K562 (cell line): ENCODE measurements at regions not wholly inside any gene's neighbourhood (a gene's known extent, or its start where the extent isn't known, plus 50 kb on each side); places are given as distances from the start of the nearest gene placed in this dataset.

Experiments used
- ATAC-seq: fragments of 200-7000 bp; cut with Tn5 transposase; 3 replicates; pipeline ENCODE4 v1.9.1; 2020; ENCODE audit warnings: moderate library complexity
- BruUV-seq: library from RNA; stranded (reverse); fragments of 400-500 nt; replicated peaks from 2 replicates; lab custom pipeline; 2021; lab: Mats Ljungman, UMichigan
- CTCF ChIA-PET: fragments of 300-600 bp; formaldehyde crosslinking; extraction: SDS; loops from one replicate; lab custom pipeline; 2021; ENCODE audit warnings: low intra/inter-chr PET ratio; lab: Yijun Ruan, JAX
- POLR2A ChIA-PET: fragments of 300-600, 350-650 bp; sonication (Branson Sonifier 250); formaldehyde crosslinking; extraction: SDS; loops from one replicate; lab custom pipeline; 2021; ENCODE audit warnings: antibody characterized with exemption, inconsistent platforms; lab: Yijun Ruan, JAX
- DNase-seq, 4 experiments: peaks; one replicate each; pipeline versions ENCODE4 v3.0.0 to v3.0.0-alpha.2; 2011 to 2018; ENCODE audit warnings: low spot score in 3 of 4, mixed read lengths in 3 of 4; ENCODE audit errors: extremely low read depth in 1 of 4
- FAIRE-seq: peaks from 2 replicates; lab custom pipeline; 2011; peaks lifted over from hg19 to GRCh38; lab: Jason Lieb, UNC
- H2AFZ ChIP-seq: 2 replicates; pipeline ENCODE4 v1.6.0; 2011; ENCODE audit warnings: low read depth, low read length, control low read depth, inconsistent platforms
- H3K27ac ChIP-seq: fragments of 200-600 bp; 3 replicates; pipeline ENCODE4 v1.8.0; 2011; ENCODE audit warnings: low read depth, mild to moderate bottlenecking, control low read depth, inconsistent platforms, low read length, moderate library complexity, mixed read lengths; ENCODE audit errors: extremely low read depth
- H3K27me3 ChIP-seq, 2 experiments: fragments of 300-600 bp in 1 of 2; 2 replicates in 1 of 2; 3 replicates in 1 of 2; pipeline versions ENCODE4 v1.6.0 to v1.8.0; 2011; ENCODE audit warnings: inconsistent platforms in 2 of 2, low read length in 2 of 2, mild to moderate bottlenecking in 1 of 2, mixed read lengths in 1 of 2, moderate library complexity in 1 of 2; ENCODE audit not compliant: control insufficient read depth in 2 of 2, insufficient read depth in 2 of 2
- H3K36me3 ChIP-seq: fragments of 300-600 bp; 3 replicates; pipeline ENCODE4 v1.8.0; 2011; ENCODE audit warnings: mild to moderate bottlenecking, low read length, inconsistent platforms; ENCODE audit not compliant: control insufficient read depth, insufficient read depth
- H3K4me1 ChIP-seq, 2 experiments: fragments of 200-600 bp in 1 of 2; replicated peaks in 1 of 2; 2 replicates in 1 of 2; 3 replicates in 1 of 2; pipeline versions ENCODE4 v1.5.1 to v1.8.0; 2011; ENCODE audit warnings: inconsistent platforms in 2 of 2, low read length in 2 of 2, mild to moderate bottlenecking in 1 of 2, mixed read lengths in 1 of 2, moderate library complexity in 1 of 2; ENCODE audit not compliant: control insufficient read depth in 2 of 2, insufficient read depth in 2 of 2
- H3K4me2 ChIP-seq: 2 replicates; pipeline ENCODE4 v1.6.1; 2011; ENCODE audit warnings: low read length, control low read depth, inconsistent platforms, mixed read lengths; ENCODE audit not compliant: insufficient read depth
- H3K4me3 ChIP-seq: fragments of 200-600 bp; sonication (generic), shearing (Covaris generic); 2 replicates; pipeline ENCODE4 v1.5.1; 2016; ENCODE audit warnings: control low read depth, inconsistent platforms
- H3K79me2 ChIP-seq: fragments of 200-600 bp; 3 replicates; pipeline ENCODE4 v1.8.0; 2011; ENCODE audit warnings: low read length, inconsistent platforms; ENCODE audit not compliant: control insufficient read depth, insufficient read depth
- H3K9ac ChIP-seq, 2 experiments: 2 replicates each; pipeline versions ENCODE4 v1.6.0 to v1.6.1; 2011; ENCODE audit warnings: low read depth in 2 of 2, low read length in 2 of 2, control low read depth in 1 of 2, inconsistent platforms in 1 of 2, mild to moderate bottlenecking in 1 of 2, mixed read lengths in 1 of 2; ENCODE audit not compliant: insufficient read depth in 1 of 2
- H3K9me1 ChIP-seq: one replicate; pipeline ENCODE4 v1.6.0; 2011; ENCODE audit warnings: inconsistent platforms, mild to moderate bottlenecking, low read length, moderate library complexity; ENCODE audit not compliant: control insufficient read depth, insufficient read depth
- H3K9me3 ChIP-seq: replicated peaks from 2 replicates; pipeline ENCODE4 v1.5.1; 2011; ENCODE audit warnings: low read depth, low read length, inconsistent platforms; ENCODE audit not compliant: control insufficient read depth, insufficient read depth
- H4K20me1 ChIP-seq: replicated peaks from 2 replicates; pipeline ENCODE4 v1.6.1; 2011; ENCODE audit warnings: low read length, inconsistent platforms, mixed read lengths; ENCODE audit not compliant: control insufficient read depth, insufficient read depth
- L3MBTL2 ChIP-seq: fragments of 450-650 bp; IDR thresholded peaks from 2 replicates; pipeline ENCODE4 v1.6.1; 2016; ENCODE audit warnings: mild to moderate bottlenecking, moderate library complexity
- MTA2 ChIP-seq: fragments of 450-650 bp; IDR thresholded peaks from 2 replicates; pipeline ENCODE4 v1.6.1; 2016; ENCODE audit warnings: low read depth
- NCOR1 ChIP-seq: fragments of 450-650 bp; IDR thresholded peaks from 2 replicates; pipeline ENCODE4 v1.6.1; 2016; ENCODE audit warnings: mild to moderate bottlenecking, moderate library complexity
- SMAD4 ChIP-seq: fragments of 250-450 bp; sonication (Bioruptor Pico); conservative IDR thresholded peaks from 2 replicates; pipeline ENCODE4 v1.8.0; 2021; ENCODE audit warnings: inconsistent platforms, mild to moderate bottlenecking, moderate library complexity
- ZNF143 ChIP-seq: sonication (generic); formaldehyde crosslinking; IDR thresholded peaks from 2 replicates; pipeline ENCODE4 v1.9.0; 2022; ENCODE audit warnings: mild to moderate bottlenecking, missing genetic modification reagents
- WGBS: fragments of 100-300 bp; shearing (Covaris generic); methylation state at CpG from one replicate; pipeline ENCODE4 v1.1.6; 2016; ENCODE audit warnings: low coverage, mixed read lengths; ENCODE audit not compliant: insufficient coverage; ENCODE audit errors: missing lambda C conversion rate; 5-methylcytosine and 5-hydroxymethylcytosine counted together
- in situ Hi-C: fragments of 300-500 bp; cut with MboI; formaldehyde crosslinking; loops from 4 replicates; pipeline ENCODE4 v1.15.0; 2018; ENCODE audit warnings: inconsistent platforms, mixed read lengths
- intact Hi-C: fragments of 100-400 bp; cut with micrococcal nuclease; formaldehyde crosslinking; loops from 2 replicates; pipeline ENCODE4 v1.14.2; 2022
- TF ChIP-seq, protein P1 (sequence below): fragments of 250-450 bp; sonication (Bioruptor Pico); IDR thresholded peaks from 2 replicates; pipeline ENCODE4 v1.4.0; 2020; ENCODE audit warnings: mild to moderate bottlenecking, moderate library complexity, borderline replicate concordance
- TF ChIP-seq, protein P2 (sequence below): sonication (generic); formaldehyde crosslinking; IDR thresholded peaks from 2 replicates; pipeline ENCODE4 v1.8.0; 2023; ENCODE audit warnings: missing genetic modification reagents, mild to moderate bottlenecking, borderline replicate concordance

DNA sequence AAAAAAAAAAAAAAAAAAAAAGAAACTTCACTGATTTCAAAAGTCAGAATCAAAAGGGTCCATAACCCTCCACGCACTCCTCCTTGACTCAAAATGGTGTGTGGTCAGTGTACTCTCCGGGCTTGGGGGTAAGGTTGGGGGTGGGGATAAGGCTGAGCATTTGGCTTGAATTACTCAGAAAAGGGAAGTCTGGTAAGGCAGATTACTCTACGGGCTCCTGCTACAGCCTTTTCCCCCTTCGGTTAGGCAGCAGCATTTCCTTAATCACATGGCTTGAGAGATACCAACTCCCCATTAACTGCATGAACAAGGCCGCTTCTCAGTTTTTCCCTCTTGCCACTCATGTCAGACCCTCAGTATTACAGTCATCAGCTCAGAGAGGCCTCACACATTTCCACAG lies 135.4 kb upstream of the DUSP21 start (continued):
- TF ChIP-seq, protein P1, sequence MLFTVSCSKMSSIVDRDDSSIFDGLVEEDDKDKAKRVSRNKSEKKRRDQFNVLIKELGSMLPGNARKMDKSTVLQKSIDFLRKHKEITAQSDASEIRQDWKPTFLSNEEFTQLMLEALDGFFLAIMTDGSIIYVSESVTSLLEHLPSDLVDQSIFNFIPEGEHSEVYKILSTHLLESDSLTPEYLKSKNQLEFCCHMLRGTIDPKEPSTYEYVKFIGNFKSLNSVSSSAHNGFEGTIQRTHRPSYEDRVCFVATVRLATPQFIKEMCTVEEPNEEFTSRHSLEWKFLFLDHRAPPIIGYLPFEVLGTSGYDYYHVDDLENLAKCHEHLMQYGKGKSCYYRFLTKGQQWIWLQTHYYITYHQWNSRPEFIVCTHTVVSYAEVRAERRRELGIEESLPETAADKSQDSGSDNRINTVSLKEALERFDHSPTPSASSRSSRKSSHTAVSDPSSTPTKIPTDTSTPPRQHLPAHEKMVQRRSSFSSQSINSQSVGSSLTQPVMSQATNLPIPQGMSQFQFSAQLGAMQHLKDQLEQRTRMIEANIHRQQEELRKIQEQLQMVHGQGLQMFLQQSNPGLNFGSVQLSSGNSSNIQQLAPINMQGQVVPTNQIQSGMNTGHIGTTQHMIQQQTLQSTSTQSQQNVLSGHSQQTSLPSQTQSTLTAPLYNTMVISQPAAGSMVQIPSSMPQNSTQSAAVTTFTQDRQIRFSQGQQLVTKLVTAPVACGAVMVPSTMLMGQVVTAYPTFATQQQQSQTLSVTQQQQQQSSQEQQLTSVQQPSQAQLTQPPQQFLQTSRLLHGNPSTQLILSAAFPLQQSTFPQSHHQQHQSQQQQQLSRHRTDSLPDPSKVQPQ (CRISPR knock-in tag) = no peak
- TF ChIP-seq MTA2 (0 out of 2 replicates have a peak, but pooled peaks have one; percentile 27), L3MBTL2 (peak; percentile 46; the same call in 1 of the 2 replicates), ZNF143 (no peak), NCOR1 (peak; percentile 40), SMAD4 (CRISPR knock-in tag) (0 out of 2 replicates have a peak, but pooled peaks have one; percentile 22)

DNA sequence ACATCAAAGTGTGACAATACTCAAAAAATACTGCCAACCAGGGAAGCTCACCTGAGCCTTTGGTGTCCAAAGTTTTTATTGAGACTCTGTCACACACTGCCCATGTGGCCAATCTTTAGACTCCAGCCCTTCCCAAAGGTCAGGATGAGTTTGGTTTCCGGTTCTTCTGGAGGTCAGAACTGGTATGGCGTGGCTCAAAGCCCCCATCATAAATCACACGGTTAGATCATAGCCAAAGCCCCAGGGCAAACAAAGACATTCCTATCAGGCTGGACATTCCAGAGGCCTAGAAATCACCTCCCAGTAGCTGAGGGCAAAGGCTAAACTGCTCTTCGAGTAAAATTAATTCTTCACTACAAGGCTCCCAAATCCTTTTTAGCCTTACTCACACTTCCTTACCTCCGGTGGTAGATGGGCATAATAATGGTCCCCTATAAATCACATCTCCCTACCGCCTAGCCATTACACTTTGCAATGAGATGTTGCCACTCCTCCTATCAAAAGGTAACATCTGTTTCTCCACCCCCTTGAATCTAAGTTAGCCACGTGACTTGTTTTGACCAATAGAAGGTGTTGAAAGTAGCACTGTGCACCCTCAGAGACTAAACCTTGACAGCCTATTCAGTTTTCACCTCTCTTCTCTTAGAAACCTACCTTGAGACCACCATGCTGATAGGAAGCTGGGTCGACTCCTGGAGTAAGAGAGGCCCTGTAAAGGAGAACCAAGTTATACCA lies 137.8 kb upstream of the DUSP21 start:
- ATAC-seq (peak; percentile 70), DNase-seq (peak; percentile 36 to 79 (median 64)), FAIRE-seq (peak; percentile 54)
- Histone ChIP-seq H3K9ac (no peak overlapping the region), H3K27me3 (no peaks in the 10 kb centered on the region), H3K79me2 (no peaks in the 10 kb centered on the region), H2AFZ (peak overlapping the region; percentile 69), H3K36me3 (no peaks in the 10 kb centered on the region), H3K4me2 (no peak overlapping the region), H3K9me1 (no peaks in the 10 kb centered on the region), H3K27ac (no peak overlapping the region), H3K4me3 (no peak overlapping the region), H3K4me1 (peaks cover 0 to 16% of the 10 kb centered on the region in 2 experiments; a peak in 3 of 5 replicates), H4K20me1 (no peaks in the 10 kb centered on the region), H3K9me3 (no peaks in the 10 kb centered on the region)
- intact Hi-C loops (no loop called here), in situ Hi-C loops (no loop called here)
- 16% methylated on average over 8 of the region's 8 CpGs for WGBS
- CTCF ChIA-PET = no interaction called here
- POLR2A ChIA-PET = interaction anchor here (0.6 kb wide), 1 partner anchor 11 kb away, joined by 3 read pairs; no protein-coding TSS in a partner anchor
- BruUV-seq = no TSS peak
- TF ChIP-seq, protein P2, sequence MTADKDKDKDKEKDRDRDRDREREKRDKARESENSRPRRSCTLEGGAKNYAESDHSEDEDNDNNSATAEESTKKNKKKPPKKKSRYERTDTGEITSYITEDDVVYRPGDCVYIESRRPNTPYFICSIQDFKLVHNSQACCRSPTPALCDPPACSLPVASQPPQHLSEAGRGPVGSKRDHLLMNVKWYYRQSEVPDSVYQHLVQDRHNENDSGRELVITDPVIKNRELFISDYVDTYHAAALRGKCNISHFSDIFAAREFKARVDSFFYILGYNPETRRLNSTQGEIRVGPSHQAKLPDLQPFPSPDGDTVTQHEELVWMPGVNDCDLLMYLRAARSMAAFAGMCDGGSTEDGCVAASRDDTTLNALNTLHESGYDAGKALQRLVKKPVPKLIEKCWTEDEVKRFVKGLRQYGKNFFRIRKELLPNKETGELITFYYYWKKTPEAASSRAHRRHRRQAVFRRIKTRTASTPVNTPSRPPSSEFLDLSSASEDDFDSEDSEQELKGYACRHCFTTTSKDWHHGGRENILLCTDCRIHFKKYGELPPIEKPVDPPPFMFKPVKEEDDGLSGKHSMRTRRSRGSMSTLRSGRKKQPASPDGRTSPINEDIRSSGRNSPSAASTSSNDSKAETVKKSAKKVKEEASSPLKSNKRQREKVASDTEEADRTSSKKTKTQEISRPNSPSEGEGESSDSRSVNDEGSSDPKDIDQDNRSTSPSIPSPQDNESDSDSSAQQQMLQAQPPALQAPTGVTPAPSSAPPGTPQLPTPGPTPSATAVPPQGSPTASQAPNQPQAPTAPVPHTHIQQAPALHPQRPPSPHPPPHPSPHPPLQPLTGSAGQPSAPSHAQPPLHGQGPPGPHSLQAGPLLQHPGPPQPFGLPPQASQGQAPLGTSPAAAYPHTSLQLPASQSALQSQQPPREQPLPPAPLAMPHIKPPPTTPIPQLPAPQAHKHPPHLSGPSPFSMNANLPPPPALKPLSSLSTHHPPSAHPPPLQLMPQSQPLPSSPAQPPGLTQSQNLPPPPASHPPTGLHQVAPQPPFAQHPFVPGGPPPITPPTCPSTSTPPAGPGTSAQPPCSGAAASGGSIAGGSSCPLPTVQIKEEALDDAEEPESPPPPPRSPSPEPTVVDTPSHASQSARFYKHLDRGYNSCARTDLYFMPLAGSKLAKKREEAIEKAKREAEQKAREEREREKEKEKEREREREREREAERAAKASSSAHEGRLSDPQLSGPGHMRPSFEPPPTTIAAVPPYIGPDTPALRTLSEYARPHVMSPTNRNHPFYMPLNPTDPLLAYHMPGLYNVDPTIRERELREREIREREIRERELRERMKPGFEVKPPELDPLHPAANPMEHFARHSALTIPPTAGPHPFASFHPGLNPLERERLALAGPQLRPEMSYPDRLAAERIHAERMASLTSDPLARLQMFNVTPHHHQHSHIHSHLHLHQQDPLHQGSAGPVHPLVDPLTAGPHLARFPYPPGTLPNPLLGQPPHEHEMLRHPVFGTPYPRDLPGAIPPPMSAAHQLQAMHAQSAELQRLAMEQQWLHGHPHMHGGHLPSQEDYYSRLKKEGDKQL (CRISPR knock-in tag) = no peak
